ENCODE measurements at regions not wholly inside any gene's neighbourhood (a gene's known extent, or its start where the extent isn't known, plus 50 kb on each side); places are given as distances from the start of the nearest gene placed in this dataset.

GRCh38 chr12:130074661-130075406 is 87.4 kb upstream of the FZD10 start:
- no peak for DNase-seq

- no peak for DNase-seq
Observed at GRCh38 chr12:130075497-130076076, 86.7 kb upstream of the FZD10 start.

GRCh38 chr12:130076126-130076525 is 86.1 kb upstream of the FZD10 start:
- no peak for DNase-seq

- no peak for DNase-seq
Observed at GRCh38 chr12:130076752-130077151, 85.5 kb upstream of the FZD10 start.

- DNase-seq: no peak
Observed at GRCh38 chr12:130078852-130079251, 83.4 kb upstream of the FZD10 start.

- DNase-seq: no peak
Observed at GRCh38 chr12:130079279-130079678, 83.0 kb upstream of the FZD10 start.

- DNase-seq: no peak
Observed at GRCh38 chr12:130080205-130080604, 82.1 kb upstream of the FZD10 start.

- no peak for DNase-seq
Observed at GRCh38 chr12:130081117-130081805, 81.0 kb upstream of the FZD10 start.

GRCh38 chr12:130083002-130083401 is 79.3 kb upstream of the FZD10 start:
- DNase-seq: no peak

GRCh38 chr12:130083734-130084133 is 78.5 kb upstream of the FZD10 start:
- no peak for DNase-seq

- DNase-seq: no peak
Observed at GRCh38 chr12:130084359-130084758, 77.9 kb upstream of the FZD10 start.

- no peak for DNase-seq
Observed at GRCh38 chr12:130086248-130086647, 76.0 kb upstream of the FZD10 start.

- no peak for DNase-seq
Observed at GRCh38 chr12:130086797-130087196, 75.5 kb upstream of the FZD10 start.

GRCh38 chr12:130087222-130087621 is 75.0 kb upstream of the FZD10 start:
- no peak for DNase-seq

- DNase-seq: no peak
Observed at GRCh38 chr12:130088504-130088903, 73.8 kb upstream of the FZD10 start.

- no peak for DNase-seq
Observed at GRCh38 chr12:130090542-130090941, 71.7 kb upstream of the FZD10 start.

GRCh38 chr12:130093380-130093779 is 68.9 kb upstream of the FZD10 start:
- DNase-seq: no peak

GRCh38 chr12:130097342-130097741 is 64.9 kb upstream of the FZD10 start:
- DNase-seq: no peak

- no peak for DNase-seq
Observed at GRCh38 chr12:130097798-130098255, 64.4 kb upstream of the FZD10 start.

- DNase-seq: no peak
Observed at GRCh38 chr12:130098301-130099005, 63.8 kb upstream of the FZD10 start.

GRCh38 chr12:130100634-130101362 is 61.5 kb upstream of the FZD10 start:
- no peak for DNase-seq

- no peak for DNase-seq
Observed at GRCh38 chr12:130101370-130101769, 60.9 kb upstream of the FZD10 start.

GRCh38 chr12:130102266-130102665 is 60.0 kb upstream of the FZD10 start:
- no peak for DNase-seq
